CD4-positive, alpha-beta T cell treated with Interleukin-6 for 4 hours (primary cell): ENCODE measurements at regions not wholly inside any gene's neighbourhood (a gene's known extent, or its start where the extent isn't known, plus 50 kb on each side); places are given as distances from the start of the nearest gene placed in this dataset.

ENCODE experiments used
- DNase-seq: peaks from one replicate; pipeline ENCODE4 v3.0.0-alpha.2; 2020; ENCODE audit warnings: mixed read lengths

DNA sequence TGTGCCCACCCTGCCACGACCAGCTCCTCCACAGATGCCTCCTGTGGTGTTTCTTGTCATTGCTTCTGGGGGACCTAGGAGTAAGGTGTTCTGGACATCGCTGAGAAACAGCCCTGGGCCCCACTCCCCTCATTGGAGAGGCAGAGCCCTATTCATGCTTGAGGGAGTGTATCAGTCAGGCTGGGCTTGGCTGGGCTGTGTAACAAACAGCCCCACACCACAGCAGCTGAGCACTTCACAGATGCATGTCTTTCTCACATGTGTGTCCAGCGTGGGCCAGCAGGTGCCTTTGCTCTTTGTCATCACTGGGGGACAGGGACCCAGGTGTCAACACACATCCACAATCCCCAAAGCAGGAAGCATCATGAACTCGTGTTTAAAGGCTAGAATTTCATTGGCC, 65.1 kb upstream of the FBRSL1 start:
- DNase-seq, result no peak

DNA sequence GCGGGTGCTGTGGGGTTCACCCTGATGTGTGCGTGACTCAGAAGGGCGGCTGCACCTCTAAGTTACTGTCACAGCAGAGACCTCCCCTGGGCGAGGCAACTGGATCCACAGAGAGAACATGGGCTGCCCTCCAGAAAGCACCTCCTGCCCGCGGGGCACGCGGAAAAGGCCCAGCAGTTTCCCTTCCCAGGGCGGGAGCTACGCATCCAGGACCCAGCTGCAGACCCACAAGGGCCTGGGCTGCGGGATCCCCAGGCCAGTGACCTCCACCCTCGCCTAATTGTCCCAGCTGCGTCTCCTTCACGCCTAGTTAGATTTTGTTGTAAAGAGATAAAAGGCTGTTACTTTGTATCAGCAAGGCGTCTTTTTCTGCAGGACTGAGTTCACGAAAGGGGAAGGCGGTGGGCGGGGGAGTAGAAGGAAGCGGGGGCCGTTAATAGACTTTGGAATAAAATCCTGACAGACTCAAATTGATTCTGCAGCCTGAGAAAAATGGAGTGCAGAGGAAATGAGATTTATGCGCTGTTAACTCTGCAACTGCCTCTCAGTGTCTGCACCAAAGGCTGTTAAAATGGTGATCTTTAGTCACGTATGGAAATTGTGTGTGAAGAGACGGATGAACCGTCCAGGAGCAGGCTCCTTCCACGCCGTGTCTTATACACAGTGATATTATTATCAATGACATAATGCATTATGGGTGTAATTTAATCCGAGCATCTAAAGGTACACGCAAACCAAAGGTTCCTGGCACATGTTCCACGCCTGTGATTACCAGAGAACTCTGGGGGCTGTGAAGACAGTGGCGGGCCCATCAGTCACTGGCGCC, 65.9 kb upstream of the FBRSL1 start:
- no peak for DNase-seq

DNA sequence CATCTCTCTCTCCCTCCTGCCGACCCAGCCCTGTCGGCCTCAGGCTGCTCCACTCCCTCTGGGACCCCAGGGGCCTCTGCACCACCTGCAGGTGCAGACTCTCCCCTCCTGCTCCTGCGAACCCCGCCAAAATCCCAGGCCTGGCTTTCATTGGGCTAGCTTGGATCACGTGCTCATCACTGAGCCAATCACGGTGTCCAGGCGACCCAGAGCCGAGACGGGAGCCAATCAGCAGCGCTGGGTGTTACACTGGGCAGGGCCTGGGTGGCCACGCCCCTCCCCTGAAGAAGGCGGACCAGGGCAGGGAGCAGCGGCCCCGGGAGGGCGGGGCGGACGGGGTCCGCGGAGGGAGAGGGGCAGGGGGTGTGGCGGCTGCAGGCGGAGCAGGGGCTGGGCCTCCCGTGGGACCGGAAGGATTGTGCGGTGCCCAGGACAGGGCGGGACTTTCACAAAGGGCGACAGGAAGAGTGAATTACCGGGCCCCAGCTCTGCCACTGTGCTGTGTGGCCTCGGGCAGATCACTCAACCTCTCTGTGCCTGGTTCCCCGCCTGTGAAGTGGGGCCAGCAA, 66.6 kb upstream of the FBRSL1 start:
- no peak for DNase-seq

DNA sequence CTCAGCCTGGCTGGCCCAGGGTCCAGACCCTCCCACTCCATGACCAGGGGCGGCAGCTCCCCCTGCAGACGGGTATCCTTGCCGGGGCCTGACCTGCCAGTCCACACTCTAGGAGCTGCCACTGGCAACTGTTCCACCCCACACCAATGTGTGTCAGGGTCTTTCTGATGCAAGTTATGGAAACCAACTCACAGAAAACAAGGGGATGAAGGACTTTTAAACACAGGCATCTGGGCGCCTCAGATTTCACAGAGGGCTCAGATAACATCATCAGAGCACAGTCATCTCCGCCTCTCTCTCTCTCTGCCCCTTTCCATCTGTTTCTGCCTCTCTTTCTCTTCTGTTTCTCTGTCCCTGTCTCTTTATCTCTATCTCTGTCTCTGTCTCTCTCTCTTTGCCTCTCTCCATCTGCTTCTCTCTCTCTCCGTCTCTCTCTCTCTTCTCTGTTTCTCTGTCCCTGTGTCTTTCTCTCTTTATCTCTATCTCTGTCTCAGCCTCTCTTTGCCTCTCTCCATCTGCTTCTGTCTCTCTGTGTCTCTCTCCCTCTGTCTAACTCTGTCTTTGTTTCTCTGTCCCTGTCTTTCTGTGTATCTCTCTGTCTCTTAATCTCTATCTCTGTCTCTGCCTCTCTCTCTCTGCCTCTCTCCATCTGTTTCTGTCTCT, 67.4 kb upstream of the FBRSL1 start:
- no peak for DNase-seq

DNA sequence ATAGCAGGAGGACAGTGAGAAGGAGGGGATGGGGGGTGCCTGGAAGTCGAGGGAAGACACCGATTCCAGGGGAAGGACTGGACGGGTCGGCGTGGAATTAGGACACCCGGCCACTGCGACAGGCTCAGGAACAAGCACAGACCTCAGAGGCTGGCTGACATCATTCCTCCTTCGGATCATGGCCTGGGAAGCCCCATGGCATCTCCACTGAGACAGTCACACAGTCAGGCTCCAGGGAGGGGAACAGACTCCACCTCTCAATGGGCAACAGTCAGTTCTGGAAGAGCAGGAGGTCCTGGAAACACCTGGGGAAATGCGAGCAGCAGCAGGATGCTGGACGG, 67.9 kb upstream of the FBRSL1 start:
- DNase-seq, result no peak

DNA sequence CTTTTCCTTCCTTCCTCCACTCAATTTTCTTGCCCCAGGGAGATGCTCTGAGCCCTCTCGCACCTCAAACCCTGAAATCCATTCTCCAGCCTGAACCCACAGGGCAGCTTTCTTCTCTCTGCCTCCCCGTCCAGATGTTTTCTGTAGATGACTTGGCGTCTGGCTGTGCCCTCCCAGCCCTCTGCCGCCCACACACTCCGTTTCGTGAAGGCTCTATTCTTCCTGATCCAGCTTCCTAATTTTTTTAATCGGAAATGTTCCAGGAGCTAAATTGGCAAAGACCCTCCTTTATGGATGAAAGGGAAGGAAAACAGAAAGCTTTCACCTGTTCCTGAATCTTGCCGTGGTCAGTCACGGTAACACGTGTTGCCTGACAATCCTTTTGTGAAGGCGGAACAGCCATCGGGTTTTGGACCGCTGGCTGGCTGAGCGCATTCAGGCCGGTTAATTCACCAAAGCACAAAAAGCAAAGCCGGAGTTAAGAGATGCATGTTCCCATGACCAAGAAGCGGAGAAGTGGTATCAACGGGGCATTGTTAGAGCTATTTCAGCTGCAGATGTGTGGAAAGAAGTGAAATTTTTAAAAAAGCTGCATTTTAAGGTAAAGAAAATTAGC, 70.2 kb upstream of the FBRSL1 start:
- no peak for DNase-seq

DNA sequence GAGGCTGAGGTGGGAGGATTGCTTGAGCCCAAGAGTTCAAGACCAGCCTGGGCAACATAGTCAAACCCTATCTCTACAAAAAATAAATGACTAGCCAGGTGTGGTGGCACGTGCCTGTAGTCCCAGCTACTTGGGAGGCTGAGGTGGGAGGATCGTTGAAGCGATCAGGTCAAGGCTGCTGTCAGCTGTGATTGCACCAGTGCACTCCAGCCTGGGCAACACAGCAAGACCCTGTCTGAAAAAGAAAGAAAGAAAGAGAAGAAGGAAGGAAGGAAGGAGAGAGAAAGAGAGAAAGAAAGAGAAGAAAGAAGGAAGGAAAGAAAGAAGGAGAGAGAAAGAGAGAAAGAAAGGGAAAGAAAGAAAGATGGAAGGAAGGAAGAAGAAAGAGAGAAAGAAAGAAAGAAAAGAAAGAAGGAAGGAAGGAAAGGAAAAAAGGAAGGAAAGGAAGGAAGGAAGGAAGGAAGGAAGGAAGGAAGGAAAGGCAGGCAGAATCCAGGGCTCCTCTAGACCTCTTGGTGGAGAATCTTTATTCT, 71.5 kb upstream of the FBRSL1 start:
- DNase-seq, result no peak

DNA sequence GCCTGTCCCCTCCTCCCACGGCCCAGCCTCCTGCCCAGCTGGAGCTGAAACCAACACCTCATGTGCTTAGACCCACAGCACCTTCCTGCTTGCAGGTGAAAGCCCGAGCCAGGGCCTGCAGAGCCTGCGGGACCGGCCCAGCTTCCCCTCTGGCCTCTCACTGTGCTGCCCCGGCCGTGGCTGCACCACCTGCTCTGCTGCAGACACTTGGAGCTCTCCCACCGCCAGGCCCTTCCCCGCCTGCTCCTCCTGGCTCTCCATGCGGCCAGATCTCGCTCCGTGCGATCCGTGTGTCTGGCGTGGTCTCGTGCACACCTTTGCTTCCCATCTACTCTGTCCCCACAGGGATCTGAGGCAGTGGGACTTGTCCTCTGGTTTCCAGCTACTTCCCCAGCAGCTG, 72.2 kb upstream of the FBRSL1 start:
- no peak for DNase-seq

DNA sequence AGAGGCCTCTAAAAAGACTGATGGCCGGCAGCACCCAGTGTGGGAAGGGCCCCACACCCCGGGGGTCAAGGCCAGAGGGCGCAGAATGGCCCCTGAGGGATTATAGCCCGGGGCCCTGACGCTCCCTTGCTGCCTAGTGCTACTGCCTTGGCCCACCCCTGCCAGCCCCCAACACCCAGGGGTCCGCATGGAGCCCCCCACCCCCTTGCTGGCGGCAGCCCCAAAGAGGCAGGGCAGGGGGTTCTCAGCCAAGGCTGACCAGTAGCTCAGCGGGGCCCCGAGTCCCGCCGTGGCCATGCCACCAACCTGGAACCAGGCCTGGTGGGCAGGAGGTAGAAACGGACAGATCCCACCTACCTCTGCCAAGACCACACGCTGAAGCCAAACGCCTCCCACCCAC, 73.1 kb upstream of the FBRSL1 start:
- DNase-seq, result no peak

DNA sequence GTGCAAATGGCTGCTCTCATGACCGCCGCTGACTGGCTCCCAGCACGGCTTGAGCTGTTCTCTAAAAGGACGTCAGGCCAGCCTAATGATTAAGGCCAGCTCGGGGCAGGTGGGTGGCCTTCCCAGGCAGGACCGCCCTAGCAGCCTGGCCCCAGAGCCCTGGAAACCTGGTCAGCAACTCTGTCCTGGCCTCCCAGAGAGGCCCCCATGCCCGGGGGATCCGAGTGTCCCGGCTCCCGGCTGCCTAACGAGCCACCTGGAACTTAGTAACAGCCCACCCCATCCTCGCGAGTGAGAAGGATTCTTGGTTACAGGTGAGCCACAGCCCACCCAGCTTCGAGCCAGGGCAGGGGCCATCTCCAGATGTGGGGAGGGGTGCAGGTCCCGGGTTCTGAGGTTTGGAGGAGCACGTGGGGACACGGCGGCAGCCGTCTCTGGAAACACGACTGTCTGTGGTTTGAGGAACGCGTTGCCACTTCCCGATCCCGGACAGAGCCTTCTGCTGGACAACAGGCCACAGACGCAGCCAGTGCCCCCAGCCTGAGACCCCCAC, 73.8 kb upstream of the FBRSL1 start:
- no peak for DNase-seq

DNA sequence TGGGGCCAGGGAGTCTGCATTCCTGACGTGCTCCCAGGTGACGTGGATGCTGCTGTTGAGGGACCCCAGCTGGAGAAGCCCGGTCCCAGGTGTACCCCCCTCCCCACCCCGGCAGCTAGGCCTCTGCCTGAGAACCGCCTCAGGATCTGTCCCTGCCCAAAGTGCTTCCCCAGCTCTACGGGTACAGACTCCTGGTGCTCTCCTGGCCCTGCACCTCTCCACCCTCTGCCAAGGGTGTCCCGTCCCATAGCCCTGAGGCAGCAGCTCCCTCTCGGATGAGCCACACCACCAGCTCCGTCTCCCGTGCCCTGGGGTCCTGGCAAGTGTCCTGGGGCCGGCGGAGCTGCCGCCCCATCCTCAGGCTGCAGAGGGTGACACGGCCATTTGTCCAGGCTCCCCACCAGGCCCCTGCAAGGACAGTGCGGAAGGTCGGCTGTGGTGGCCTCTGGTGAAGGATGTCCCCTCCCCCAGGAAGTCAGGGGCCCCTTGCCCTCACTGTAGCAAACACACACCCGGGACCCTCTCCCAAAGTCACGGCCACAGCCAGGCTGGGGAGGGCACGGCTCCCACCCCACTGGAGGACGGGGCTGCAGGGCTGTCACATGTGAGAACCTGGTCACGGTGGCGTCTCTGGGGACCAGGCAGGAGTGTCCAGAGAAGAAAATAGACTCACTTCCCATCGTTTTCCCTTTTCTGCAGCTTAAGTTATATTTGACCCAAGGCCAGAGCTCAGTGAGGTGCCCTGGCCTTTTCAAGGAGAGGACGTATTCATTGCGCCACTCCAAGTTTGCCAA, 74.4 kb upstream of the FBRSL1 start:
- no peak for DNase-seq

DNA sequence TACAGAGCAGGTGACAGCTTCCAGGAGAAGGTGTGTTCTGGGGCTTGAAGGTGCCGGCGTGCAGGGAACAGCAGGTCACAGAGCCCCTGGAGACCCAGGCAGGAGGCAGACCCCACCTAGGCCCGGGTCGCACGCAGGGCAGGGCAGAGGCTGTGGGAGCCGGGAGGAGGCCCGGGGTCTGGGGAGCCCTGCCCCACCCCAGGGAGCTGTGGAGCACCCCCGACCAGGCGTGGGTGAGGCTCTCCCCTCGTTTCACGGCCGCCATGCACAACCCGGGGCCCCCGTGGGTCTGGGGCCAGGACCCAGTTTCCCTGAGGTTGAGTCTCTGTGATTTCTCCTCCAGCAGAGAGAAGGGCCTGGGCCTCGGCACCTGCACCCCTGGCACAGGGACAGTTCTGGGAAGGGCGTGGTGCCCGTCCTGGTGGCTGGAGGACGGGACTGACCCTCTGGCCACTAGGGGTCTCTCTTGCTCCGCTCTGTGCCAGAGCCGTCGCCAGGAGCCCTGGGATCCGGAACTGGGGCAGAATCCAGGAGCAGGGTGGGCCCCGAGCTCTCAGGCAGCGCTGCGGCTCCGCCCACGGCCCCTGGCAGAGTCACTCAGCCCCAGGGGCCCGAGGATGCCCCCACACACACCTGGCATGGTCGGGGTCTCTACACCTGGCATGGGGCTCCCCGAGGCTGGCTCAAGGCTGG, 75.2 kb upstream of the FBRSL1 start:
- peak; percentile 86 for DNase-seq

DNA sequence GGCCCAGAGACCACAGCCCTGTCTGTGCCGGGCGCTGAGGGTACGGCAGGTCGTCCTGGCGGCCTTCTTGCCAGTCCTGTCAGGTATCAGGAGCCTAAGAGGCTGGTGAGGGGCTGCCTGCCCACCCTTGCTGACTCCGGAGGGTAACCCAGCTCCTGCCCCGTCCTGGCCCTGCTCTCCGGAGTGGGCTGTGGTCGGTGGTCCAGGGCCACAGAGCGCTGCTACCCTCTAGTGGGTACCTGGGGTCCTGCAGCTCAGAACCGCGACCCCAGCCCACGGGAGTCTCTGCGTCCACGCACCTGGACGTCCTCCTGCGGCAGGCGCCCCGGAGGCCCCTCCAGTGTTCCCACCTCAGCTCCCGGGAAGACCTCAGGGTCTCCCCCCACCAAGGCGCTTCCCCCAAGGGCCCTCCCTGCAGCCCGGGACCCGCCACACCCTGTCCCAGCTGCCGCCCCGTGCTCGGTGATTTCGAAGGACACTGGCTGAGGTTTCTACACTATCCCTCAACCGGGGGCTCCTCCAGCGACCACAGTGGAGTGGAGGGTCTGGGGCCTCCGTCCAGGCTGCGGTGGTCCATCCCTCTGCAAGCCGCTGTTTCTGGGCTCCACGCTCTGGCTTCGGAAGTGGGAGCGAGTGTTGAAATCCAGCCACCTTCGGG, 75.9 kb upstream of the FBRSL1 start:
- DNase-seq, result peak; percentile 14

DNA sequence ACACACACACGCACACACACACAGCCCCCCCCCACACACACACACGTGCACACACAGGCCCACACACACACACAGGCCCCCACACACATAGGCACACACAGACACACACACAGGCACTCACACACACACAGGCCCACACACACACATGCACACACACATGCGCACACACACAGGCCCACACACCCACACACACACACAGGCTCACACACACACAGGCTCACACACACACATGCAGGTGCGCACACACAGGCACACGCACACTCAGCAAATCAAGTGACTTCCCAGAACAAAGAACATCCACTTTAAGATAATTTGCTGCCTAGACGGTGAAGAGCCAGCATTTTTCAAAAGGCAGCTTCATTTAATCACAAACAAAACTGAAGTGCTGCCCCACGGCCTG, 78.5 kb upstream of the FBRSL1 start:
- no peak for DNase-seq

DNA sequence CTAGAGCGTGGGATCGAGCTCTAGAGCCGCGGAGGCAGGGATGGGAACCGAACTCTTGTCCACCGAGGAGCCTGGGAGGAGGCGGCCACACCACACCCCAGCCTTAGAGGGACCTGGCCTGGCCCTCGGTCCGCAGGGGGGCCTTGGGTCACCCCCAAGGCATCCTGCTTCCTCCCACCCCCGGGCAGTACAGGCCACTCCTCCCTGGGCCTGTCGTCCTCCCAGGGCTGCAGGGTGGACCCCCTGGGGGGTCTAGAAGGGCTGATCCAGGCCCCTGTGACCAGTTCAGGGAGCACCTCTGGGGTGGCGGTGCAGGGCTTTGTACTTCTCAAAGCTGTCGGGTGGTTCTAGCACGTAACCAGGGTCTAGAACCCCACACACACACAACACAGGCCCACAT, 79.1 kb upstream of the FBRSL1 start:
- no peak for DNase-seq

DNA sequence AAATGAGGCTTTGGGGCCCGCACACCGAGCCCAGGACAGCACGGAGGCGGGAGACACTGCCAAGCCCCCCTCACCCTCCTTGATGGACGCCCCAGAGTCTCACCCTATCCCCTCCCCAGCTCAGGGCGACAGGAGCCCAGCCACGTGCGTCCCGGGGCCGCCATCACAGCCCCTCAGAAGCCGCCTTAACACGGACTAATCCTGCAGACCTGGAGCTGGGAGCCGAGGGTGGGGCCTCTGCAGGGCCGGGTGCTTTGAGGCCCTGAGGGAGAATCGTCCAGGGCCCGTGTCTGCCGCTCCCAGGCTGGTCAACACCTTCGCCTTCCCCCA, 79.7 kb upstream of the FBRSL1 start:
- DNase-seq, result no peak

DNA sequence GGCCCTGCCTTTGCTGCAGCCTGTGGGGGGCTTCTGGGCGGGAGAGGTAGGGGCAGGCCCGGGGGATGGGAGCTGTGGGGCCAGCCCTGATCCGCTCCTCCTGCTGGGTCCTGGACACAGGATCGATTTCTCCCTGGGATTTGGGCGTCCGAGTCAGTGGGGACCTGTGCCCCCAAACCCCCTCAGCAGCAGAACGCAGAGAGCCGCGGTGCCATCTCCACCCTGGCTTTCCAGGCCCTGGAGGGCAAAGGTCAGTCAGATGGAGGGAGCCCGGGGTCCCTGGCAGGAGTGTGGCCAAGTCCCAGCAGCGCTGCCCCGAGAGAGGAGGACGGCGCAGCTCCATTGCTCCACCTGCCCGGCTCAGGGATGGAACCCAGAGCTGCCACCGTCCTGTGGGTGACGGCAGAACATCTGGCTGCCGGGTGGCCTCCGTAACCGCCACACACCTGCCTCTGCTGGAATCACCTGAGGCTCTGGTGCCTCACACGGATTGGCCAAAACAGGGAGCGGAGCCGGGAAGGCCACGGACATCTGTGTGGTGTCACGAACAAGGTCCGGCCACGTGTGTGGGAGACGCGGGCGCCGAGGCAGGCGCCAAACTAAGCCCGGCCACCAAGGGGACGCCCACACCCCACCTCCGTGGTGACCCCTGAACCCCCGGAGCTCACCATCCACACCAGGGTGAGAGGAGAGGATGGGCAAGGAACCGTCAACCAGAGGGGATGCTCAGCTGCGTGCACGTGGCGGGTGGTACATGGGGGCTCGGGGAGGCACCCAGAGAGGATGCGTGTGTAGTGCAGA, 80.3 kb upstream of the FBRSL1 start:
- no peak for DNase-seq

DNA sequence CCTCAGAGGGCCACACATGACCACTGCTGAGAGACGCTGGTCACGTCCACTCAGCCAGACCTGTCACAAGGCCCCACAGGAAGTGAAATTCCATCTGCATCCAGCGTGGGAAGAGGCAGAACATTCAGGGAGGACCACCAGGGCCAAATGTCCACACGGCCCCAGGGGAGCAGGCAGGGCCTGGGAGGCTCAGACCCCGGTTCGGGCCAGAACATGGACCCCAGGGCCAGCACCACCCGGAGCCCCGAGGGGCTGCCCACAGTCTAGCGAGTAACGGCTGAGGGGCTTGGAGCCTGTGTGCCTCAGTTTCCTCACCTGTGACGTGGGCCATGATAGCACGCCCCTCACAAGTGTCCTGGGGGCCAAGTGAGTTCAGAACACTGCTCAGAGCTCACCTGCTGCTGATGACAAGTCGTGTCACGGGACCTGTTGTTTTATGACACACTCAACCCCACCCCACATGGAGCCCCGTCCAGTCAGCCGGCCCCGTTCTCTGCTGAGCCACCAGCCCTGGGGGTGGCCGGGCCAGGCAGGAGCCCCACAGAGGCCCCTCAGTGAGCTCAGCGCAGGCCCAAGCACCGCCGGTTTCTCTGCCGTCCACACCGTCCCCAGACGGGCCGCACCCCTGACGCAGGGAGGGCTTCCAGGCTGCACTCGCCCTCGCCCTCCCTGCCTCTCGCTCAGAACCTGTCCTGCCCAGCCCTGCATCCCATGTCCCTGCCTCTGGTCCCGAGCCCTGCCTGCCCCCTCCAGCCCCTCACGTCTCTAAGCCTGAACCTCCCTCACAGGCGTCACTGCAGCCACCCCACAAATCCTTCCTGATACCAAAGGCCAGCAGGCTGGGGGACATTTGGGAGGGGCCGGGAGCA, 79.5 kb upstream of the GALNT9 start:
- DNase-seq, result no peak

DNA sequence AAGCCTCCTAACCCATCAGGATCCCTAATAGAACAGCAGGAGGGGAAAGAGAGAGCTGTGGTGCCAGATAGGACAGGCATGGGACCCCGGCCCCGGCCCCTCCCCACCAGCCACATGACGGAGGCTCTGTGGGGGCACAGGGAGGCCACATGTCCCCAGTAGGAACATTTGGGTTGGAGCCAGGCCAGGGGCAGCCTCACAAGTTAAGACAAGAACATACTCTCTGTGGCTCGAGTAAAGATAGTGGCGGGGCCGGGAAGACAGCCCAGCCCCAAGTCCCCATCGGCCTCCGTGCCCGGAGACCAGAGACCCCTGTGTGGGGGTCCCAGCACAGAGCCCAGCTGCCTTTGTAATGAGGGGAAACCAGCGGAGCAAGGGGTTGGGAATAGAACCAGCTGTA, 78.6 kb upstream of the GALNT9 start:
- DNase-seq, result no peak
